ENCODE measurements at regions not wholly inside any gene's neighbourhood (a gene's known extent, or its start where the extent isn't known, plus 50 kb on each side); places are given as distances from the start of the nearest gene placed in this dataset.

GRCh38 chr12:114920771-114921554 lies 237.0 kb upstream of the TBX3 start:
- no peak overlapping the region for H3K27ac ChIP-seq
- peaks cover 0 to 9% (median 0%) of the 10 kb centered on the region in 4 donors for H3K4me1 ChIP-seq
- ATAC-seq, result no peak
- H3K27me3 ChIP-seq, result no peaks in the 10 kb centered on the region
- TF ChIP-seq POLR2A (IDR thresholded peaks at IDR 0.05) (no peak), CTCF (IDR thresholded peaks at IDR 0.05) (no peak)
- no peaks in the 10 kb centered on the region for H3K9me3 ChIP-seq
- H3K36me3 ChIP-seq, result no peaks in the 10 kb centered on the region
- 64% methylated on average over 4 of the region's 5 CpGs for WGBS (ENCODE audit: insufficient coverage, low coverage, low lambda C conversion rate, missing lambda C conversion rate)
- no peak overlapping the region for H3K4me3 ChIP-seq
- no peak for DNase-seq
- intact Hi-C loops (cut with DNase I), result no loop called here

GRCh38 chr12:114919479-114919878 lies 235.5 kb upstream of the TBX3 start:
- H3K27ac ChIP-seq, result no peak overlapping the region
- no peak for ATAC-seq
- H3K9me3 ChIP-seq, result no peaks in the 10 kb centered on the region
- intact Hi-C loops (cut with DNase I), result no loop called here
- 69% methylated on average over 8 of the region's 8 CpGs for WGBS (ENCODE audit: insufficient coverage, low coverage, low lambda C conversion rate, missing lambda C conversion rate)
- DNase-seq, result no peak
- TF ChIP-seq POLR2A (IDR thresholded peaks at IDR 0.05), result no peak
- no peak for TF ChIP-seq CTCF (IDR thresholded peaks at IDR 0.05)
- H3K36me3 ChIP-seq, result no peaks in the 10 kb centered on the region
- no peak overlapping the region for H3K4me3 ChIP-seq
- H3K4me1 ChIP-seq, result no peaks in the 10 kb centered on the region
- no peaks in the 10 kb centered on the region for H3K27me3 ChIP-seq

- no CpG with 5 or more reads among the region's 3 CpGs for WGBS (ENCODE audit: insufficient coverage, low coverage, low lambda C conversion rate, missing lambda C conversion rate)
- no peaks in the 10 kb centered on the region for H3K4me1 ChIP-seq
- no peak overlapping the region for H3K4me3 ChIP-seq
- H3K27me3 ChIP-seq, result no peaks in the 10 kb centered on the region
- no peaks in the 10 kb centered on the region for H3K9me3 ChIP-seq
- intact Hi-C loops (cut with DNase I), result no loop called here
- peak in 2 of 4 donors; percentile 14 to 93 for ATAC-seq
- H3K27ac ChIP-seq, result no peak overlapping the region
- no peaks in the 10 kb centered on the region for H3K36me3 ChIP-seq
- peak in 1 of 3 donors; percentile 23 for DNase-seq
- TF ChIP-seq POLR2A (IDR thresholded peaks at IDR 0.05) (no peak), CTCF (IDR thresholded peaks at IDR 0.05) (peak in 1 of 4 donors; percentile 19)
These were observed 234.7 kb upstream of the TBX3 start for GRCh38 chr12:114918535-114919233.

- Histone ChIP-seq H3K27ac (no peak overlapping the region), H3K4me1 (no peaks in the 10 kb centered on the region), H3K9me3 (no peaks in the 10 kb centered on the region), H3K36me3 (no peaks in the 10 kb centered on the region), H3K27me3 (no peaks in the 10 kb centered on the region), H3K4me3 (no peak overlapping the region)
- DNase-seq, result no peak
- ATAC-seq, result no peak
- TF ChIP-seq POLR2A (IDR thresholded peaks at IDR 0.05) (no peak), CTCF (IDR thresholded peaks at IDR 0.05) (no peak)
- intact Hi-C loops (cut with DNase I), result no loop called here
These were observed 234.0 kb upstream of the TBX3 start for GRCh38 chr12:114917953-114918352.
